ENCODE measurements at regions not wholly inside any gene's neighbourhood (a gene's known extent, or its start where the extent isn't known, plus 50 kb on each side); places are given as distances from the start of the nearest gene placed in this dataset.

DNA sequence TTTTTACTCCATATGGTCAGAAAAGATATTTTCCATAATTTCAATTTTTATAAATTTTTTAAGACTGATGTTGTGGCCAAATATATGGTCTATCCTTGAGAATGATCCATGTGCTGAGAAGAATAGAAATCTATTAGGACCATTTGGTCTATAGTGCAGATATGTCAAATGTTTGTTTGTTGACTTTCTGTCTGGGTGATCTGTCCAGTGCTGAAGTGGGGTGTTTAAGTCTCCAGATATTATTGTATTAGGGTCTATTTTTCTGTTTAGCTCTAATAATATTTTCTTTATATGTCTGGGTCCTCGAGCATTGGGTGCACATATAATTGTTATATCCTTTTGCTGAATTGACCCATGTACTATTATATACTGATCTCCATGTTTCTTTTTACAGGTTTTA lies 308.9 kb upstream of the LMO3 start:
- TF ChIP-seq, protein P1, sequence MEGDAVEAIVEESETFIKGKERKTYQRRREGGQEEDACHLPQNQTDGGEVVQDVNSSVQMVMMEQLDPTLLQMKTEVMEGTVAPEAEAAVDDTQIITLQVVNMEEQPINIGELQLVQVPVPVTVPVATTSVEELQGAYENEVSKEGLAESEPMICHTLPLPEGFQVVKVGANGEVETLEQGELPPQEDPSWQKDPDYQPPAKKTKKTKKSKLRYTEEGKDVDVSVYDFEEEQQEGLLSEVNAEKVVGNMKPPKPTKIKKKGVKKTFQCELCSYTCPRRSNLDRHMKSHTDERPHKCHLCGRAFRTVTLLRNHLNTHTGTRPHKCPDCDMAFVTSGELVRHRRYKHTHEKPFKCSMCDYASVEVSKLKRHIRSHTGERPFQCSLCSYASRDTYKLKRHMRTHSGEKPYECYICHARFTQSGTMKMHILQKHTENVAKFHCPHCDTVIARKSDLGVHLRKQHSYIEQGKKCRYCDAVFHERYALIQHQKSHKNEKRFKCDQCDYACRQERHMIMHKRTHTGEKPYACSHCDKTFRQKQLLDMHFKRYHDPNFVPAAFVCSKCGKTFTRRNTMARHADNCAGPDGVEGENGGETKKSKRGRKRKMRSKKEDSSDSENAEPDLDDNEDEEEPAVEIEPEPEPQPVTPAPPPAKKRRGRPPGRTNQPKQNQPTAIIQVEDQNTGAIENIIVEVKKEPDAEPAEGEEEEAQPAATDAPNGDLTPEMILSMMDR (IDR thresholded peaks at IDR 0.05) = no peak

DNA sequence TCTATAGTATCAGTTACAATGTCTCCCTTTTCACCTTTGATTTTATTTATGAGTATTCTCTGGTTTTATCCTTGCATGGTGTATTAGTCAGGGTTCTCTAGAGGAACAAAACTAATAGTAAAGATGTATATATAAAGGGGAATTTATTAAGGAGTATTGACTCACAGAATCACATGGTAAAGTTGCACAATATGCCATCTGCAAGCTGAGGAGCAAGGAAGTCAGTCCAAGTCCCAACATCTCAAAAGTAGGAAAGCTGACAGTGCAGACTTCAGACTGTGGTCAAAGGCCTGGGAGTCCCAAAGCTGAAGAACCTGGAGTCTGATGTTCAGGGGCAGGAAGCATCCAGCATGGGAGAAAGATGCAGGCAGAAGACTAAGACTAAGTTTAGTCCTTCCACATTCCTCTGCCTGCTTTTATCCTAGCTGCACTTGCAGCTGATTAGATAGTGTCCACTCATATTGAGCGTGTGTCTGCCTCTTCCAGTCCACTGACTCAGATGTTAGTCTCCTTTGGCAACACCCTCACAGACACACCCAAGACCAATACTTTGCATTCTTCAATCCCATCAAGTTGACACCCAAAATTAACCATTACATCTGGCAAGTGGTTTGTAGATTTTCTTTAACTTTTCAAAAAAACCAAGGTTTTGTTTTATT lies 308.0 kb upstream of the LMO3 start:
- H3K4me3 ChIP-seq (ENCODE audit: low read depth, low read length) = no peak overlapping the region
- H3K27ac ChIP-seq = no peak overlapping the region
- H3K9me3 ChIP-seq (ENCODE audit: control insufficient read depth, low read length) = no peaks in the 10 kb centered on the region
- no peaks in the 10 kb centered on the region for H3K4me1 ChIP-seq
- H3K27me3 ChIP-seq (ENCODE audit: control insufficient read depth, insufficient read depth, low read length) = no peaks in the 10 kb centered on the region
- H3K36me3 ChIP-seq (ENCODE audit: control insufficient read depth, insufficient read depth, low read length) = no peaks in the 10 kb centered on the region
- no peak overlapping the region for H3K4me2 ChIP-seq (ENCODE audit: low read length)
- TF ChIP-seq, protein P1 (IDR thresholded peaks at IDR 0.05) = no peak
- no peak overlapping the region for H2AFZ ChIP-seq
- H3K9ac ChIP-seq = no peak overlapping the region
- no peaks in the 10 kb centered on the region for H3K79me2 ChIP-seq

More for the DNA sequence above, 308.9 kb upstream of the LMO3 start:
- Histone ChIP-seq H3K27ac (no peak overlapping the region), H3K36me3 (ENCODE audit: control insufficient read depth, insufficient read depth, low read length) (no peaks in the 10 kb centered on the region), H3K4me2 (ENCODE audit: low read length) (no peak overlapping the region), H3K79me2 (no peaks in the 10 kb centered on the region), H3K9ac (no peak overlapping the region), H3K27me3 (ENCODE audit: control insufficient read depth, insufficient read depth, low read length) (no peaks in the 10 kb centered on the region), H3K4me3 (ENCODE audit: low read depth, low read length) (no peak overlapping the region), H3K9me3 (ENCODE audit: control insufficient read depth, low read length) (no peaks in the 10 kb centered on the region), H3K4me1 (no peaks in the 10 kb centered on the region), H2AFZ (no peak overlapping the region)

DNA sequence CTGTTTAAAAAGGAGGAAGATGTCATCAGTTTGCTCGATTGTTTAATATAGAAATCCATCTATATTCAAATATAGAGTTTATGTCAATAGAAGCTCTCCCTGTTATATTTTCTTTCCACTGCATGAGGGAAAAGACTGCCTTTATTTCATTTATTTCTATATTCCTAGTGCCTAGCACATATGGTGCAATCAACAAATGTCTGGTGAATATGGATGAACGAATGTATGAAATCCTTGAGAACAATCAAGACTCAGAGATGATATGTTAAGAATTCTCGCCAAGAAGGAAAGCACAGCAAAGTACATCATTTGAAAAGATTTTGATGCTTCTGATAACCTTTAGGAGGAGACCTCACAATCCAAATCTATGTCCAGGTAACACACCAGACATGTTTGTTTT lies 296.0 kb upstream of the LMO3 start:
- H3K4me3 ChIP-seq (ENCODE audit: low read depth, low read length) = no peak overlapping the region
- no peaks in the 10 kb centered on the region for H3K36me3 ChIP-seq (ENCODE audit: control insufficient read depth, insufficient read depth, low read length)
- H3K4me1 ChIP-seq = no peaks in the 10 kb centered on the region
- no peak overlapping the region for H3K27ac ChIP-seq
- H3K79me2 ChIP-seq = no peaks in the 10 kb centered on the region
- no peak overlapping the region for H2AFZ ChIP-seq
- H3K9me3 ChIP-seq (ENCODE audit: control insufficient read depth, low read length) = no peaks in the 10 kb centered on the region
- no peak overlapping the region for H3K9ac ChIP-seq
- H3K27me3 ChIP-seq (ENCODE audit: control insufficient read depth, insufficient read depth, low read length) = no peaks in the 10 kb centered on the region
- H3K4me2 ChIP-seq (ENCODE audit: low read length) = no peak overlapping the region
- TF ChIP-seq, protein P1 (IDR thresholded peaks at IDR 0.05) = no peak

DNA sequence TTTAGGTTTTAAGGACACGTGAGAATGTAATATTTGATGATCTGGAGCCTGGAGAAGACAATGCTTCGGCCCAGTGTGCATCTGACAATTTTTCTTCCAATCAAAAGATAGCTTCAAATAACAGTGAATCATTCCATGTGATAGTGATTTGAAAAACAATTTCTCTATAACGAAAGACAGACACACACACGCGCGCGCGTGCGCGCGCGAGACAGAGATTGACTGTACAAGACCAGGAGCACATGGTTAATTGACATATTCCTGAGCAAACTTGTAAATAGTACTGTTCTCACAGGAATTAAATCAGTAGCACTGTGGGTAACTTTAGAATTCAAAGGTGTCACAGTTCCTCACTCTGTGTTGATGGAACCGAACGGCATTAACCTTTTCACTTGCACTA lies 287.5 kb upstream of the LMO3 start:
- Histone ChIP-seq H3K4me2 (ENCODE audit: low read length) (no peak overlapping the region), H3K27me3 (ENCODE audit: control insufficient read depth, insufficient read depth, low read length) (no peaks in the 10 kb centered on the region), H3K4me3 (ENCODE audit: low read depth, low read length) (no peak overlapping the region), H3K27ac (no peak overlapping the region), H2AFZ (no peak overlapping the region), H3K36me3 (ENCODE audit: control insufficient read depth, insufficient read depth, low read length) (no peaks in the 10 kb centered on the region), H3K4me1 (no peaks in the 10 kb centered on the region), H3K9ac (no peak overlapping the region), H3K9me3 (ENCODE audit: control insufficient read depth, low read length) (no peaks in the 10 kb centered on the region), H3K79me2 (no peaks in the 10 kb centered on the region)
- TF ChIP-seq, protein P1 (IDR thresholded peaks at IDR 0.05) = no peak

DNA sequence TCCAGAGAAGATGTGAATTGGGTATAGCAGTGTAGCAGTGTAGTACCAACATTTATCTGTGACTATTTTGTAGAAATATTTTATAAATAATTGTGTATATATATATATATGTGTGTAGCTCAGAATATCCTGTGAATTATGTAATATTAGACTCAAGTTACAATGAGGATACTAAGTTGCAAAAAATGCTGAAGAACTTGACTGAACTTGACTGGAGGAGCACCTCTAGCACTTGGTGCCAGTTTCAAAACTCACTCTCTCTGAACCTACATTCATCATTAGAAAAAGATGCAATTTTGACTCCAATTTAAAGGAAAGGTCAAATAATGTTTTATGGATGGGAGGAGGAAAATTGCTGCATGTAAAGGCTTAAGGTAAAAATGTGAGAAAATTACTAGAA lies 285.7 kb upstream of the LMO3 start:
- no peak overlapping the region for H3K27ac ChIP-seq
- no peak overlapping the region for H3K4me3 ChIP-seq (ENCODE audit: low read depth, low read length)
- no peaks in the 10 kb centered on the region for H3K79me2 ChIP-seq
- no peak overlapping the region for H3K9ac ChIP-seq
- no peaks in the 10 kb centered on the region for H3K27me3 ChIP-seq (ENCODE audit: control insufficient read depth, insufficient read depth, low read length)
- H3K4me1 ChIP-seq = no peaks in the 10 kb centered on the region
- H3K9me3 ChIP-seq (ENCODE audit: control insufficient read depth, low read length) = no peaks in the 10 kb centered on the region
- TF ChIP-seq, protein P1 (IDR thresholded peaks at IDR 0.05) = no peak
- no peak overlapping the region for H3K4me2 ChIP-seq (ENCODE audit: low read length)
- no peaks in the 10 kb centered on the region for H3K36me3 ChIP-seq (ENCODE audit: control insufficient read depth, insufficient read depth, low read length)
- H2AFZ ChIP-seq = no peak overlapping the region

All from parathyroid adenoma (tissue), 2 donors.